Endothelial cell of umbilical vein (primary cell): ENCODE measurements at regions not wholly inside any gene's neighbourhood (a gene's known extent, or its start where the extent isn't known, plus 50 kb on each side); places are given as distances from the start of the nearest gene placed in this dataset.

ENCODE experiments used
- BruUV-seq: library from RNA; stranded (reverse); fragments of 400-500 nt; replicated peaks from 2 replicates; lab custom pipeline; 2021; lab: Mats Ljungman, UMichigan
- CTCF ChIA-PET: fragments of 300-600, 350-600 bp; sonication (Branson Sonifier 250); formaldehyde crosslinking; loops from one replicate; lab custom pipeline; 2021; ENCODE audit warnings: antibody characterized with exemption, inconsistent platforms; lab: Charles Lee
- POLR2A ChIA-PET: fragments of 300-600, 350-600 bp; sonication (Branson Sonifier 250); formaldehyde crosslinking; loops from one replicate; lab custom pipeline; 2021; ENCODE audit warnings: antibody characterized with exemption, inconsistent platforms; lab: Charles Lee
- DNase-seq: peaks from one replicate; pipeline ENCODE4 v3.0.0-alpha.2; 2011; ENCODE audit warnings: low read depth, low spot score
- FAIRE-seq: peaks from 2 replicates; lab custom pipeline; 2011; peaks lifted over from hg19 to GRCh38; lab: Jason Lieb, UNC
- H2AFZ ChIP-seq: 2 replicates; pipeline ENCODE4 v1.6.0; 2012; ENCODE audit warnings: low read depth, low read length, control low read depth, inconsistent platforms
- H3K27ac ChIP-seq: 2 replicates; pipeline ENCODE4 v1.5.1; 2011; ENCODE audit warnings: low read depth, mild to moderate bottlenecking, control low read depth, low read length, moderate library complexity; ENCODE audit not compliant: insufficient read depth
- H3K27me3 ChIP-seq, 2 experiments: 2 replicates each; pipeline versions ENCODE4 v1.6.0 to v1.6.1; 2011; ENCODE audit warnings: low read length in 2 of 2, mixed read lengths in 1 of 2; ENCODE audit not compliant: control insufficient read depth in 2 of 2, insufficient read depth in 2 of 2
- H3K36me3 ChIP-seq, 2 experiments: 2 replicates in 1 of 2; 3 replicates in 1 of 2; pipeline ENCODE4 v1.5.1; 2011; ENCODE audit warnings: low read length in 2 of 2, mild to moderate bottlenecking in 1 of 2, moderate library complexity in 1 of 2; ENCODE audit not compliant: control insufficient read depth in 2 of 2, insufficient read depth in 2 of 2; ENCODE audit errors: extremely low read depth in 1 of 2
- H3K4me1 ChIP-seq: 3 replicates; pipeline ENCODE4 v1.5.1; 2011; ENCODE audit warnings: mild to moderate bottlenecking, low read length; ENCODE audit not compliant: control insufficient read depth, insufficient read depth; ENCODE audit errors: extremely low read depth
- H3K4me2 ChIP-seq: 2 replicates; pipeline ENCODE4 v1.6.1; 2011; ENCODE audit warnings: low read length, control low read depth, mixed read lengths; ENCODE audit not compliant: insufficient read depth
- H3K4me3 ChIP-seq, 3 experiments: fragments of 200-600 bp in 1 of 3; sonication (generic), shearing (Covaris generic) in 1 of 3; replicated peaks in 1 of 3; 2 replicates each; pipeline ENCODE4 v1.5.1; 2011 to 2016; ENCODE audit warnings: control low read depth in 3 of 3, low read length in 3 of 3, mild to moderate bottlenecking in 2 of 3, inconsistent platforms in 1 of 3, low read depth in 1 of 3, moderate library complexity in 1 of 3; ENCODE audit not compliant: insufficient read depth in 1 of 3
- H3K79me2 ChIP-seq: 2 replicates; pipeline ENCODE4 v1.6.0; 2012; ENCODE audit warnings: low read length, inconsistent platforms; ENCODE audit not compliant: control insufficient read depth, insufficient read depth
- H3K9ac ChIP-seq: replicated peaks from 2 replicates; pipeline ENCODE3; 2011; ENCODE audit warnings: low read length, control low read depth; ENCODE audit not compliant: insufficient read depth; ENCODE audit errors: extremely low read depth
- H3K9me1 ChIP-seq: replicated peaks from 3 replicates; pipeline ENCODE4 v1.6.0; 2011; ENCODE audit warnings: mild to moderate bottlenecking, low read length; ENCODE audit not compliant: control insufficient read depth, insufficient read depth; ENCODE audit errors: extremely low read depth
- H3K9me3 ChIP-seq: replicated peaks from 2 replicates; pipeline ENCODE4 v1.5.1; 2012; ENCODE audit warnings: low read length, inconsistent platforms; ENCODE audit not compliant: control insufficient read depth, insufficient read depth
- H4K20me1 ChIP-seq: replicated peaks from 2 replicates; pipeline ENCODE3; 2011; ENCODE audit warnings: mild to moderate bottlenecking, low read length; ENCODE audit not compliant: control insufficient read depth, insufficient read depth; ENCODE audit errors: extremely low read depth
- CTCF ChIP-seq, 2 donors: IDR thresholded peaks; 1 replicate in 1 of 2; 2 replicates in 1 of 2; pipeline ENCODE4 v1.5.1; 2011; ENCODE audit warnings: low read length in 2 of 2, mild to moderate bottlenecking in 2 of 2, moderate library complexity in 2 of 2, control low read depth in 1 of 2, inconsistent platforms in 1 of 2, low read depth in 1 of 2; ENCODE audit not compliant: insufficient read depth in 1 of 2; ENCODE audit errors: extremely low read depth in 1 of 2
- EZH2 ChIP-seq: IDR thresholded peaks from 2 replicates; pipeline ENCODE4 v1.6.1; 2012; ENCODE audit warnings: borderline replicate concordance, low read depth, mild to moderate bottlenecking, moderate library complexity, low read length, inconsistent platforms; ENCODE audit not compliant: severe bottlenecking
- FOS ChIP-seq: IDR thresholded peaks from 2 replicates; pipeline ENCODE4 v1.6.1; 2011; ENCODE audit warnings: mild to moderate bottlenecking, low read length, moderate library complexity, borderline replicate concordance; ENCODE audit not compliant: insufficient read depth
- GATA2 ChIP-seq: IDR thresholded peaks from 2 replicates; pipeline ENCODE4 v1.7.0; 2011; ENCODE audit warnings: low read depth, mild to moderate bottlenecking, moderate library complexity, mixed read lengths, low read length; ENCODE audit not compliant: insufficient read length, insufficient read depth
- JUN ChIP-seq: IDR thresholded peaks from 2 replicates; pipeline ENCODE4 v1.6.1; 2011; ENCODE audit warnings: borderline replicate concordance, low read depth; ENCODE audit not compliant: insufficient read length, insufficient read depth
- MAX ChIP-seq: IDR thresholded peaks from 2 replicates; pipeline ENCODE4 v1.6.1; 2011; ENCODE audit not compliant: insufficient read depth, insufficient read length
- MYC ChIP-seq: IDR thresholded peaks from one replicate; pipeline ENCODE4 v1.6.1; 2011; ENCODE audit warnings: mild to moderate bottlenecking, low read depth, low read length
- POLR2A ChIP-seq: IDR thresholded peaks from 2 replicates; pipeline ENCODE4 v1.6.1; 2012; ENCODE audit warnings: low read depth, mild to moderate bottlenecking, control low read depth, low read length
- POLR2AphosphoS5 ChIP-seq: IDR thresholded peaks from 2 replicates; pipeline ENCODE4 v1.6.1; 2012; ENCODE audit warnings: low read depth, mild to moderate bottlenecking, control low read depth, low read length, moderate library complexity; ENCODE audit not compliant: insufficient read depth
- dilution Hi-C: fragments of 300-500 bp; cut with MboI; formaldehyde crosslinking; loops from one replicate; pipeline ENCODE4 v1.15.0; 2019; ENCODE audit warnings: low sequenced_read_pairs; ENCODE audit not compliant: extremely low pct_ligation_motif_present
- intact Hi-C: fragments of 100-400 bp; cut with micrococcal nuclease; formaldehyde crosslinking; loops from one replicate; pipeline ENCODE4 v1.10.0; 2022

- Histone ChIP-seq H3K27ac (no peak overlapping the region), H3K9me3 (no peaks in the 10 kb centered on the region), H3K9me1 (no peaks in the 10 kb centered on the region), H4K20me1 (no peaks in the 10 kb centered on the region), H3K27me3 (peaks cover 0 to 2% of the 10 kb centered on the region in 2 experiments), H3K4me3 (no peak overlapping the region), H3K9ac (no peak overlapping the region), H2AFZ (no peak overlapping the region), H3K79me2 (no peaks in the 10 kb centered on the region), H3K4me2 (no peak overlapping the region), H3K36me3 (no peaks in the 10 kb centered on the region), H3K4me1 (no peaks in the 10 kb centered on the region)
- dilution Hi-C loops (no loop called here), intact Hi-C loops (no loop called here)
- POLR2A ChIA-PET = no interaction called here
- BruUV-seq = no TSS peak
- CTCF ChIA-PET = no interaction called here
- no peak for DNase-seq
- no peak for FAIRE-seq
- TF ChIP-seq CTCF (IDR thresholded peaks at IDR 0.05; ENCODE audit: extremely low read depth in 1 of 2, insufficient read depth in 1 of 2, low read depth in 1 of 2, low read length in 2 of 2) (no peak), POLR2AphosphoS5 (no peak), GATA2 (no peak), MAX (no peak), MYC (no peak), POLR2A (no peak), EZH2 (no peak), JUN (no peak), FOS (no peak)
Measured at GRCh38 chr15:70194266-70194665, 96.5 kb upstream of the TLE3 start.
